Tibial nerve (tissue), 3 donors: ENCODE measurements at regions not wholly inside any gene's neighbourhood (a gene's known extent, or its start where the extent isn't known, plus 50 kb on each side); places are given as distances from the start of the nearest gene placed in this dataset.

Experiments used
- CTCF ChIP-seq, 5 experiments: fragments of 200-600 bp in 3 of 5; fragments of 450-650 bp in 2 of 5; sonication (generic) in 3 of 5; IDR thresholded peaks; one replicate each; pipeline ENCODE4 v1.5.1; 2016 to 2019; ENCODE audit warnings: antibody characterized with exemption in 5 of 5, mild to moderate bottlenecking in 3 of 5, moderate library complexity in 2 of 5
- POLR2A ChIP-seq, 2 donors: fragments of 450-650 bp; IDR thresholded peaks; one replicate each; pipeline ENCODE4 v1.6.1; 2017; ENCODE audit warnings: antibody characterized with exemption in 2 of 2, mild to moderate bottlenecking in 2 of 2, moderate library complexity in 2 of 2

- TF ChIP-seq CTCF (IDR thresholded peaks at IDR 0.05) = no peak
- TF ChIP-seq POLR2A (IDR thresholded peaks at IDR 0.05) = no peak
Measured at GRCh38 chr6:34616227-34616585, 60.1 kb upstream of the SPDEF start.
